NB4 (cell line): ENCODE measurements at regions not wholly inside any gene's neighbourhood (a gene's known extent, or its start where the extent isn't known, plus 50 kb on each side); places are given as distances from the start of the nearest gene placed in this dataset.

ENCODE experiments used
- DNase-seq: peaks from one replicate; pipeline ENCODE4 v3.0.0; 2010; ENCODE audit warnings: low read depth
- H3K4me3 ChIP-seq: one replicate; pipeline ENCODE4 v1.5.1; 2011; ENCODE audit warnings: mild to moderate bottlenecking, low read depth, low read length, moderate library complexity
- MYC ChIP-seq: IDR thresholded peaks from 2 replicates; pipeline ENCODE4 v1.6.1; 2011; ENCODE audit warnings: low read depth, low read length
- POLR2A ChIP-seq: IDR thresholded peaks from 2 replicates; pipeline ENCODE4 v1.6.1; 2011; ENCODE audit warnings: mild to moderate bottlenecking; ENCODE audit not compliant: insufficient read length; ENCODE audit errors: extremely low read depth
- TF ChIP-seq, protein P1 (sequence below): IDR thresholded peaks from one replicate; pipeline ENCODE4 v1.5.1; 2012; ENCODE audit warnings: low read depth, low read length
- TF ChIP-seq, protein P2 (sequence below): IDR thresholded peaks from 2 replicates; pipeline ENCODE4 v1.6.1; 2011; ENCODE audit warnings: low read depth, low read length

DNA sequence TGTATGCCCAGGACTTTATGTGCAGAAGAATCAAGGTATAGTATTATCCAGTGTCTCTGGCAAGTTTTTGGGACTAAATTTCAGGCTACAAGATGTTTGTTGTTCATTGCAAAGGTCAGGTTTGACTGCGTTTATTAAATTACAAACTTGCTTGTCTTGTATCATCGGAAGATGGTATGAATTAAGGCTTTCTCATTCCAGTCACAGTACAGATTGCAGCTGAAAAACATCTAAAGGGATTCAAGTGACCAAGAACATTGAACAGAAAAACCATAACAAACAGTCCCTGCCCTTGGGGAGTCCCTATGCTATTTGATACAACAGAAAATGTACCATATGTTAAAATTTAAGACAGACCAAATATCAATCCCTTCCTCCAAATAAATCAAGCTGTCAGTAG is 244.7 kb upstream of the TNC start:
- H3K4me3 ChIP-seq = no peak overlapping the region
- DNase-seq = no peak
- TF ChIP-seq POLR2A (no peak), MYC (no peak)
- TF ChIP-seq, protein P1, sequence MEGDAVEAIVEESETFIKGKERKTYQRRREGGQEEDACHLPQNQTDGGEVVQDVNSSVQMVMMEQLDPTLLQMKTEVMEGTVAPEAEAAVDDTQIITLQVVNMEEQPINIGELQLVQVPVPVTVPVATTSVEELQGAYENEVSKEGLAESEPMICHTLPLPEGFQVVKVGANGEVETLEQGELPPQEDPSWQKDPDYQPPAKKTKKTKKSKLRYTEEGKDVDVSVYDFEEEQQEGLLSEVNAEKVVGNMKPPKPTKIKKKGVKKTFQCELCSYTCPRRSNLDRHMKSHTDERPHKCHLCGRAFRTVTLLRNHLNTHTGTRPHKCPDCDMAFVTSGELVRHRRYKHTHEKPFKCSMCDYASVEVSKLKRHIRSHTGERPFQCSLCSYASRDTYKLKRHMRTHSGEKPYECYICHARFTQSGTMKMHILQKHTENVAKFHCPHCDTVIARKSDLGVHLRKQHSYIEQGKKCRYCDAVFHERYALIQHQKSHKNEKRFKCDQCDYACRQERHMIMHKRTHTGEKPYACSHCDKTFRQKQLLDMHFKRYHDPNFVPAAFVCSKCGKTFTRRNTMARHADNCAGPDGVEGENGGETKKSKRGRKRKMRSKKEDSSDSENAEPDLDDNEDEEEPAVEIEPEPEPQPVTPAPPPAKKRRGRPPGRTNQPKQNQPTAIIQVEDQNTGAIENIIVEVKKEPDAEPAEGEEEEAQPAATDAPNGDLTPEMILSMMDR = no peak
- TF ChIP-seq, protein P2, sequence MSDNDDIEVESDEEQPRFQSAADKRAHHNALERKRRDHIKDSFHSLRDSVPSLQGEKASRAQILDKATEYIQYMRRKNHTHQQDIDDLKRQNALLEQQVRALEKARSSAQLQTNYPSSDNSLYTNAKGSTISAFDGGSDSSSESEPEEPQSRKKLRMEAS = no peak

DNA sequence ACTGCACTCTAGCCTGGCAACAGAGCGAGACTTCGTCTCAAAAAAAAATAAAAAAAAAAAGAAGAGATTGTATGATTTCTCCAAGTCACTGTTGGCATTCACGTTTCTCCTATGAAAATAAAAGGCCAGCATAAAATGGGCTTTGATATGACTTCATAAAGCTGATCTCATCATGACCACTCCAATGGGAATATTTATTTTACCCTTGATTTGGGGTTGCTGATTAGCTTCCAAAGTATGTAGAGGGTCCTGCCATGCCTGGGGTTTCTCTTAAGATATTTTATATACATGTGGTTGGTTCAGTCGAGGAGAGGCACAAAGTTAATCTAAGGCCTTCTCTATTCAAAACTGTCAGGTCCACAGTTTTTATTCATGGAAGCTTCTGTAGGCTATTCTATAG is 247.0 kb upstream of the TNC start:
- H3K4me3 ChIP-seq = no peak overlapping the region
- DNase-seq = no peak
- TF ChIP-seq, protein P2 = no peak
- no peak for TF ChIP-seq MYC
- no peak for TF ChIP-seq POLR2A
- TF ChIP-seq, protein P1 = no peak

DNA sequence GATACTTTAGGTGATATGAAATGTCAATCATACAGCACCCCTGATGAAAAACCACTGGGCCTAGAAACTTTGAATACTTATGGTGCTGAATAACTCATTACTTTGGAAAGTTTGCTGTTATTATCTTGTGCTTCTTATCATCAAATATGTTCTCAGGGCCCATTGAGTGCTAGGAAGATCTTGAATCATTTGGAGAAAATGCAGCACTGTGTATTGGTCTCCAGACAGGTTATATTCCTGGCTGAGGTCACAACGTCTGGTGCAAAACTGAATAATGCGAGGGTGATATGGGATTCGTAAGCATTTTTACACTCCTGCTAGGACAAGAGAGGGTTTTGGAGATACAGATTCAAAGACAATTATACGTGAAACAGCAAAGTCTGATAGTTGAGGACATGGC is 249.4 kb upstream of the TNC start:
- no peak overlapping the region for H3K4me3 ChIP-seq
- TF ChIP-seq MYC (no peak), POLR2A (no peak)
- TF ChIP-seq, protein P1 = no peak
- TF ChIP-seq, protein P2 = no peak
- no peak for DNase-seq

DNA sequence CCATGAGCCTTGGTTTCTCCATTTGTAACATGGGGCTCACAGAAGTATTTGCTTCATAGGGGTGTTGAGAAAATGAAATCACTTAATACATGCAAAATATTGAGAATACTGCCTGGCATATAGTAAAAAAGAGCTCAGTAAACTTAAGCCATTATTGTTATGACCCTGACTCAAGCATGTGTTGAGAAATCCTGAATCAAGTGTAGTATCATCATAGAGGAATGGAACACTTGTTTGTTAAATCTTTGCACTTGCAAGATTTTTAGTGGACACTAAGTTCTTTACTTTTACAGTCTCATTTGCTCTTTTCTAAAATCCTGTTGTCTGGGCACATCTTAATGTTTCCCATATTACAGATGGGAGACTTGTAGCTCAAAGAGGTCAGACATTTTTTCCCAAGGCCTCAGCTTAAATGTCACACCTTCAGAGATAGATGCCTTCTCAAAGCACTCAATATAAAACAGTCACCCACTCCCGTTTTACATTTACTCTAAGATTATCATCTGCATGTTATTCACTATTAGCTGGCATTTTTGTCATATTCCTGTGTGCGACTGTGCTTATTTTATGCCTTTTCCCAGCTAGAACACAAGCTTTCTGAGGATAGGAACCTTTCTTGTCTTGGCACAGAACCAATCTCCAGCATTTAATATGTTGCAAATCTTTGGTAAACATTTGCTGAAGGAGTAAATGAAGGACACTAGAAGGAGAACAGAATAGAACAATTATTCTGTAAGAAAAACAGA is 250.0 kb upstream of the TNC start:
- TF ChIP-seq, protein P2 = no peak
- TF ChIP-seq, protein P1 = no peak
- TF ChIP-seq POLR2A (no peak), MYC (no peak)
- no peak for DNase-seq
- no peak overlapping the region for H3K4me3 ChIP-seq

DNA sequence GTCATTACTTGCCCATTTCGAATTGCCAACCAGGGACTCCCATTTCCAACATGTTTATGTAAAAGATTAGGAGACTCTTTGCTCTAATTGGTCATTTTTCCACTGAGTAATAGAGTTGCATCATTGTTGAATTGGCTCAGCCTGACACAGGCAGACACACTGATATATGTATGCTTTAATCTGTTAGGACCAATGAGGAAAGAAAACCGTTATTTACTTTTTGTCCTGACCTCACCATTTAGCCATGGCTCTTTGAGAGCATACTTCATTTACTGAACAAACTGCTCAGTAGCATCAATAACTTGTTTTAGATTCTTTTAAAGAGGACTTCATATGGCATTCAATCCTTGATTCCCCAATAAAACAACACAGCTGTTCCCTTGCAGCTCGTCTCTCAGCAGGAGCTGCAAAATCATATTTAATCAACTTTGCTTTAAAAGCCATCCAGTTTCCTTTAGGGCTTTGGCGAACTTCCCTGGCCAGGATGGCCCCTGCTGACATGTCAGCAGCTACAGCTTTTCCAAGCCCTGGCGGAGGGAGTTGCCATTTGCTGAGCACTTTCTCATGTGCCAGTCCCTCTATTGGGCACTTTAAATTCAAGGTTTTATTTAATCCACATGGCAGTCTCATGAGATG is 251.5 kb upstream of the TNC start:
- H3K4me3 ChIP-seq = no peak overlapping the region
- DNase-seq = no peak
- TF ChIP-seq, protein P1 = no peak
- no peak for TF ChIP-seq MYC
- no peak for TF ChIP-seq POLR2A
- TF ChIP-seq, protein P2 = no peak
